ENCODE measurements at regions not wholly inside any gene's neighbourhood (a gene's known extent, or its start where the extent isn't known, plus 50 kb on each side); places are given as distances from the start of the nearest gene placed in this dataset.

DNA sequence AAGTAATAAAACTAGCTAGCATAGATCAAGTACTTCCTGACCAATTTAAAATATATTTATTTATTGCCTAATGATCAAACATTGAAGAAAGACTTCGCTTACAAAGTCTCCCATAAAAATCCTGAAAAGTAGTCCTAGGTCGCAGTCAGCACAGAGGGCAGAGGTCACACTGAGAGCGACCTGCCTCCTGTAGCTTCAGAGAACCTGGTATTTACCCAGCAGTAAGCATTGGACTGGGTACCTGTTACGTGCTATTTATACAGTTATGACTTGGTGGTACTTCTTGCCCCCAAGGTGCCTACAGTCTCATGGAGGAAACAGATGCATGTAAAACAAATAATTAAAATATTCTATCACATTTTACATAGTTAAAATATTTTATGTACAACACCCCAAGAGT is 274.1 kb upstream of the G2E3 start:
- Histone ChIP-seq H3K27ac (no peak overlapping the region), H3K9me3 (no peaks in the 10 kb centered on the region), H3K4me1 (no peaks in the 10 kb centered on the region), H3K4me3 (no peak overlapping the region), H3K36me3 (no peaks in the 10 kb centered on the region), H3K27me3 (no peaks in the 10 kb centered on the region)
- intact Hi-C loops (cut with DNase I), result no loop called here
- TF ChIP-seq, protein P1, sequence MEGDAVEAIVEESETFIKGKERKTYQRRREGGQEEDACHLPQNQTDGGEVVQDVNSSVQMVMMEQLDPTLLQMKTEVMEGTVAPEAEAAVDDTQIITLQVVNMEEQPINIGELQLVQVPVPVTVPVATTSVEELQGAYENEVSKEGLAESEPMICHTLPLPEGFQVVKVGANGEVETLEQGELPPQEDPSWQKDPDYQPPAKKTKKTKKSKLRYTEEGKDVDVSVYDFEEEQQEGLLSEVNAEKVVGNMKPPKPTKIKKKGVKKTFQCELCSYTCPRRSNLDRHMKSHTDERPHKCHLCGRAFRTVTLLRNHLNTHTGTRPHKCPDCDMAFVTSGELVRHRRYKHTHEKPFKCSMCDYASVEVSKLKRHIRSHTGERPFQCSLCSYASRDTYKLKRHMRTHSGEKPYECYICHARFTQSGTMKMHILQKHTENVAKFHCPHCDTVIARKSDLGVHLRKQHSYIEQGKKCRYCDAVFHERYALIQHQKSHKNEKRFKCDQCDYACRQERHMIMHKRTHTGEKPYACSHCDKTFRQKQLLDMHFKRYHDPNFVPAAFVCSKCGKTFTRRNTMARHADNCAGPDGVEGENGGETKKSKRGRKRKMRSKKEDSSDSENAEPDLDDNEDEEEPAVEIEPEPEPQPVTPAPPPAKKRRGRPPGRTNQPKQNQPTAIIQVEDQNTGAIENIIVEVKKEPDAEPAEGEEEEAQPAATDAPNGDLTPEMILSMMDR (IDR thresholded peaks at IDR 0.05), result no peak
- no peak for DNase-seq
- no peak for ATAC-seq

DNA sequence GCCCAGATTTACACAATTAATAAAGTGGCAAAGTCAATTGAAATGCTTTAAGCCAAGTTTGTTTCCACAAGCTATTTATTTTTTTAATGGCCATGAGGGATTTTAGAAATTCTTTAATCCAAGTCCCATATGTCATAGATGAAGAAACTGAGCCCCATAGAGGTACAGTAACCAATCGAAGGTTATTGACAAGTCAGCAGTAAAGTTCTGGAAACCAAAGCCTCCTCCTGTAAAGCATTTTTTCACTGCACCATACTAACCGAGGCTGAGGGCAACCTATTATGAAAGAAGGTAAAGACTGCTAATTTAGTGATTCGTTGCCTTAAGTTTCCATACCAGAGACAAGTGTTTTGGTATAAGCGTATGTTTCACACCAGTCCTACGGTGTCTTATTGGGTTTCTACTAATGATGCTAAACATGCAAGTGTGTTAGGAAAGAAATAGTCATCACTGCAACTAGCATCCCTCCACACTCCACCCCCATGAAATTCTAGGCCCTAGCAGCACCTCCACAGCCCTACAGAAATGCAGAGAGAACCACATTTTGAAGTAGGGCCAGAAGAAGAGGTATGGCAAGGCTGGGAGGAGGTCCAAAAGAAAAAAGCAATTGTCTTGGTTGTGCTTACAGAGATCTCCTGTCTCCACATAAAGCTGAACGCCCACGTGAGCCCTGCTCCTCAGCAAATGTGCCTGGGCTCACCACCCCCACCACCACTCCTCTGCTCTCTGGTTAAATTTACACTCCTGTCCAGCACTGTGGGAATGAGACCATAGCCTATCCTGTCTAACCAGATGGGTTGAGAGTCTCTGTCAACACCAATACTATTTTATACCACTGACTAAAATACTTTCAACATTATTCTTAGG is 271.1 kb upstream of the G2E3 start:
- intact Hi-C loops (cut with DNase I), result no loop called here

DNA sequence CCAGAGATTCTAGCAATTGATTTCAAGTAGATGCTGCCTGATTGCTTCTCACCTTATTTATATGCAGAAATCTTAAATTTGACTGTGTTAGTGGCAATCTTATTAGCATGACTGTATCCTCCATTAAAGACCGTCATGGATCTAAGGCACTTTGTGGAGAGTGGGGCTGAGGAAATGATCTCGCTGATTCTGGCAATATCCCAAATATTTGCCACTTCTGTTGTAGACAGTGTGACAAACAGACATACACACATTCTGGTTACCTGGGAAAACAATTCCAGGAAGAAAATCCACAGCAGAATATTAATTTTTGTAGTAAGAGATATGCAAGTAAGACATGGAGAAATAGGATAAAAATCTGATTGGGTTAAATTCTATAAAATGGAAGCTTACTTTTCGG is 269.0 kb upstream of the G2E3 start:
- DNase-seq, result no peak
- Histone ChIP-seq H3K9me3 (no peaks in the 10 kb centered on the region), H3K36me3 (no peaks in the 10 kb centered on the region), H3K4me1 (no peaks in the 10 kb centered on the region), H3K4me3 (no peak overlapping the region), H3K27me3 (no peaks in the 10 kb centered on the region), H3K27ac (no peak overlapping the region)
- no peak for ATAC-seq
- TF ChIP-seq, protein P1 (IDR thresholded peaks at IDR 0.05), result no peak
- intact Hi-C loops (cut with DNase I), result no loop called here

More for the DNA sequence above, 271.1 kb upstream of the G2E3 start:
- H3K27ac ChIP-seq, result no peak overlapping the region
- H3K4me1 ChIP-seq, result no peaks in the 10 kb centered on the region
- no peaks in the 10 kb centered on the region for H3K36me3 ChIP-seq
- DNase-seq, result no peak
- no peaks in the 10 kb centered on the region for H3K9me3 ChIP-seq
- ATAC-seq, result no peak
- H3K27me3 ChIP-seq, result no peaks in the 10 kb centered on the region
- no peak overlapping the region for H3K4me3 ChIP-seq
- TF ChIP-seq, protein P1 (IDR thresholded peaks at IDR 0.05), result no peak

DNA sequence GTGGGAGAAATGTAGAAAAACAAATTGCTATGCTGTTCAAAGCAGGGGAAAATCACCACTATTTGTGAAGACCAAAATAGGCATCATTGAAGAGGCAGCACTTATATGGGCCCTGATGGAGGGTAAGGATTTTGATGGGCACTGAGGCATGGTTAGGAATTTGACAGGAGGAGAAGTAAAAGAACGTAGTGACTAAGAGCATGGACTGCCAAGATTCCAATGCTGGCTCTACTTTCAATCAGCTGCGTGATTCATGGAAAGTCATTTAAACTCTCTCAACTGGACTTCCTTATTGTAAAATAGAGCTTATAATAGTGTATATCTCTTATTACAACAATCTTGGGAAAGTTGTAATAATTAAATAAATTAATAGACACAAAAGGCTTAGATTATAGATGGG is 267.7 kb upstream of the G2E3 start:
- Histone ChIP-seq H3K4me1 (no peaks in the 10 kb centered on the region), H3K27me3 (no peaks in the 10 kb centered on the region), H3K4me3 (no peak overlapping the region), H3K9me3 (no peaks in the 10 kb centered on the region), H3K36me3 (no peaks in the 10 kb centered on the region), H3K27ac (no peak overlapping the region)
- ATAC-seq (no peak), DNase-seq (no peak)
- TF ChIP-seq, protein P1 (IDR thresholded peaks at IDR 0.05), result no peak
- intact Hi-C loops (cut with DNase I), result no loop called here

DNA sequence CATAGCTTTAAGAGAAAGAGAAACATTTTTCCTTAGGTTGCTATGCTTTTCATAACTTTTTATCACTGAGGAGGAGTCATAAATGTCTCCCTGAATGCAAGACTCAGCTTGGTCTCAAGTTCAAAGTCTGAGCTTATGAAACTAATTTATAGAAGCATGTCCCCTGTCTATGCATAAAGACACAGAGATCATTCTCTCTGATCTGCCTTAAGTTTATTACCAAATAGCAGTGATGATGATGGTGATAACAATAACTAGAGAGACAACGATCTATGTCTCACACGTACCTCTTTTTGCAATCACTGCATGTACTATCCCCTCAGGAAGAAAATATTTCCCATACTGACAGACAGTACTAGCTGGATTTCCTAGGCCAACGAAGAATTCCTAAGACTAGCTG is 266.4 kb upstream of the G2E3 start:
- Histone ChIP-seq H3K27me3 (no peaks in the 10 kb centered on the region), H3K9me3 (no peaks in the 10 kb centered on the region), H3K27ac (no peak overlapping the region), H3K36me3 (no peaks in the 10 kb centered on the region), H3K4me1 (no peaks in the 10 kb centered on the region), H3K4me3 (no peak overlapping the region)
- ATAC-seq (no peak), DNase-seq (no peak)
- intact Hi-C loops (cut with DNase I), result no loop called here
- TF ChIP-seq, protein P1 (IDR thresholded peaks at IDR 0.05), result no peak
